Panc1 (cell line): ENCODE measurements at regions not wholly inside any gene's neighbourhood (a gene's known extent, or its start where the extent isn't known, plus 50 kb on each side); places are given as distances from the start of the nearest gene placed in this dataset.

Experiments used
- ATAC-seq: fragments of 200-7000 bp; cut with Tn5 transposase; 2 replicates; pipeline ENCODE4 v1.9.1; 2020; ENCODE audit warnings: mild to moderate bottlenecking, moderate library complexity
- BruUV-seq: library from RNA; stranded (reverse); fragments of 400-500 nt; replicated peaks from 2 replicates; lab custom pipeline; 2021; lab: Mats Ljungman, UMichigan
- CTCF ChIA-PET: fragments of 300-600 bp; sonication (Branson Sonifier 250); formaldehyde crosslinking; loops from one replicate; lab custom pipeline; 2022; ENCODE audit warnings: antibody characterized with exemption; lab: Charles Lee
- POLR2A ChIA-PET: fragments of 300-600 bp; sonication (Branson Sonifier 250); formaldehyde crosslinking; loops from one replicate; lab custom pipeline; 2022; ENCODE audit warnings: antibody characterized with exemption; lab: Charles Lee
- DNase-seq: peaks from one replicate; pipeline ENCODE4 v3.0.0-alpha.2; 2010; ENCODE audit warnings: low read depth, low spot score
- H3K27ac ChIP-seq: 2 replicates; pipeline ENCODE4 v1.5.1; 2011; ENCODE audit warnings: mild to moderate bottlenecking, low read length, inconsistent platforms
- H3K27me3 ChIP-seq: fragments of 200-500 bp; sonication (Bioruptor generic); 2 replicates; pipeline ENCODE4 v1.6.0; 2014; ENCODE audit warnings: low read length, inconsistent platforms; ENCODE audit not compliant: control insufficient read depth, insufficient read depth
- H3K36me3 ChIP-seq: fragments of 200-500 bp; sonication (Bioruptor generic); 2 replicates; pipeline ENCODE4 v1.5.1; 2014; ENCODE audit warnings: inconsistent platforms, mild to moderate bottlenecking, low read length, moderate library complexity; ENCODE audit not compliant: control insufficient read depth, insufficient read depth
- H3K4me1 ChIP-seq: 2 replicates; pipeline ENCODE4 v1.5.1; 2011; ENCODE audit warnings: inconsistent platforms, mild to moderate bottlenecking, low read length, moderate library complexity; ENCODE audit not compliant: control insufficient read depth, insufficient read depth
- H3K4me3 ChIP-seq, 2 experiments: 2 replicates each; pipeline ENCODE4 v1.5.1; 2011 to 2012; ENCODE audit warnings: low read depth in 2 of 2, low read length in 2 of 2, mild to moderate bottlenecking in 2 of 2, inconsistent platforms in 1 of 2, moderate library complexity in 1 of 2
- H3K9me3 ChIP-seq: fragments of 200-500 bp; sonication (Bioruptor generic); 2 replicates; pipeline ENCODE4 v1.5.1; 2014; ENCODE audit warnings: low read depth, mild to moderate bottlenecking, inconsistent platforms, low read length, moderate library complexity; ENCODE audit not compliant: control insufficient read depth, insufficient read depth
- POLR2AphosphoS5 ChIP-seq: IDR thresholded peaks from 2 replicates; pipeline ENCODE4 v1.6.1; 2012; ENCODE audit warnings: mild to moderate bottlenecking, low read depth, low read length, moderate library complexity
- SIN3A ChIP-seq: IDR thresholded peaks from 2 replicates; pipeline ENCODE4 v1.6.1; 2012; ENCODE audit warnings: low read depth, mild to moderate bottlenecking, low read length, moderate library complexity, borderline replicate concordance; ENCODE audit not compliant: insufficient read depth
- TCF7L2 ChIP-seq: IDR thresholded peaks from 2 replicates; pipeline ENCODE4 v1.6.1; 2011; ENCODE audit warnings: mild to moderate bottlenecking, low read depth, low read length, inconsistent platforms
- in situ Hi-C: cut with HindIII; loops from 2 replicates; pipeline ENCODE4 v1.10.0; 2016; ENCODE audit warnings: low sequenced_read_pairs, low pct_unique_long_range_greater_than_20kb
- intact Hi-C: fragments of 100-400 bp; cut with micrococcal nuclease; formaldehyde crosslinking; loops from one replicate; pipeline ENCODE4 v1.10.0; 2022; ENCODE audit not compliant: unreplicated experiment
- TF ChIP-seq, protein P1 (sequence below), 2 experiments: IDR thresholded peaks; 2 replicates each; pipeline ENCODE4 v1.6.1; 2011 to 2012; ENCODE audit warnings: low read depth in 2 of 2, control low read depth in 1 of 2, low read length in 1 of 2, mild to moderate bottlenecking in 1 of 2, moderate library complexity in 1 of 2; ENCODE audit not compliant: insufficient read depth in 1 of 2
- TF ChIP-seq, protein P2 (sequence below): fragments of 450-650 bp; IDR thresholded peaks from 2 replicates; pipeline ENCODE4 v1.5.1; 2017; ENCODE audit warnings: mild to moderate bottlenecking

DNA sequence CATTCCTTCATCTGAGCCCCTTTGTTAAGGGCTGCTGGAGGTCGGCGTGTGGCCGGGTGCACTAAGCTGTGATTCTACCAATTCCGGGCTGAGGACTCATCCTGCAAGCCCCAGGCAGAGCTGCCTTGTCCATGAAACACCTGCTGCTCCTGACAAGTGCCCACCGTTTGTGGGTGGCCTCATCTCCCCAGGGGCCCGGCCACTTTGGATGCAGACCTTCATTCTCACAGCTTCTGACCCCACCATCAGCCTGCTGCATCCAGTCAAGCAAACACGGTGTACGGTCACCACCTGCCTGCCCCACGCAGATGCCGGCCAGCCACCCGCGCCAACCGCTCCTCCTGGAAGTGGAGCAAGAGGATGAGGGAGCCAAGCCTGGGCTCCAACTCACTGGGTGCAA is 382.7 kb downstream of the THBS2 start:
- no peak for DNase-seq
- no peak overlapping the region for H3K27ac ChIP-seq
- intact Hi-C loops: no loop called here
- H3K36me3 ChIP-seq: no peaks in the 10 kb centered on the region
- ATAC-seq: no peak
- H3K4me1 ChIP-seq: no peaks in the 10 kb centered on the region
- BruUV-seq: no TSS peak
- ChIA-PET CTCF (no interaction called here), POLR2A (interaction anchor here (0.6 kb wide), 1 partner anchor 90 kb away, joined by 3 read pairs; no protein-coding TSS in a partner anchor)
- H3K4me3 ChIP-seq: no peak overlapping the region
- in situ Hi-C loops: no loop called here
- no peak for TF ChIP-seq TCF7L2
- TF ChIP-seq, protein P1, sequence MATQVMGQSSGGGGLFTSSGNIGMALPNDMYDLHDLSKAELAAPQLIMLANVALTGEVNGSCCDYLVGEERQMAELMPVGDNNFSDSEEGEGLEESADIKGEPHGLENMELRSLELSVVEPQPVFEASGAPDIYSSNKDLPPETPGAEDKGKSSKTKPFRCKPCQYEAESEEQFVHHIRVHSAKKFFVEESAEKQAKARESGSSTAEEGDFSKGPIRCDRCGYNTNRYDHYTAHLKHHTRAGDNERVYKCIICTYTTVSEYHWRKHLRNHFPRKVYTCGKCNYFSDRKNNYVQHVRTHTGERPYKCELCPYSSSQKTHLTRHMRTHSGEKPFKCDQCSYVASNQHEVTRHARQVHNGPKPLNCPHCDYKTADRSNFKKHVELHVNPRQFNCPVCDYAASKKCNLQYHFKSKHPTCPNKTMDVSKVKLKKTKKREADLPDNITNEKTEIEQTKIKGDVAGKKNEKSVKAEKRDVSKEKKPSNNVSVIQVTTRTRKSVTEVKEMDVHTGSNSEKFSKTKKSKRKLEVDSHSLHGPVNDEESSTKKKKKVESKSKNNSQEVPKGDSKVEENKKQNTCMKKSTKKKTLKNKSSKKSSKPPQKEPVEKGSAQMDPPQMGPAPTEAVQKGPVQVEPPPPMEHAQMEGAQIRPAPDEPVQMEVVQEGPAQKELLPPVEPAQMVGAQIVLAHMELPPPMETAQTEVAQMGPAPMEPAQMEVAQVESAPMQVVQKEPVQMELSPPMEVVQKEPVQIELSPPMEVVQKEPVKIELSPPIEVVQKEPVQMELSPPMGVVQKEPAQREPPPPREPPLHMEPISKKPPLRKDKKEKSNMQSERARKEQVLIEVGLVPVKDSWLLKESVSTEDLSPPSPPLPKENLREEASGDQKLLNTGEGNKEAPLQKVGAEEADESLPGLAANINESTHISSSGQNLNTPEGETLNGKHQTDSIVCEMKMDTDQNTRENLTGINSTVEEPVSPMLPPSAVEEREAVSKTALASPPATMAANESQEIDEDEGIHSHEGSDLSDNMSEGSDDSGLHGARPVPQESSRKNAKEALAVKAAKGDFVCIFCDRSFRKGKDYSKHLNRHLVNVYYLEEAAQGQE (IDR thresholded peaks at IDR 0.05; ENCODE audit: insufficient read depth in 1 of 2, low read depth in 2 of 2, low read length in 1 of 2): no peak
- TF ChIP-seq POLR2AphosphoS5: no peak
- TF ChIP-seq, protein P2, sequence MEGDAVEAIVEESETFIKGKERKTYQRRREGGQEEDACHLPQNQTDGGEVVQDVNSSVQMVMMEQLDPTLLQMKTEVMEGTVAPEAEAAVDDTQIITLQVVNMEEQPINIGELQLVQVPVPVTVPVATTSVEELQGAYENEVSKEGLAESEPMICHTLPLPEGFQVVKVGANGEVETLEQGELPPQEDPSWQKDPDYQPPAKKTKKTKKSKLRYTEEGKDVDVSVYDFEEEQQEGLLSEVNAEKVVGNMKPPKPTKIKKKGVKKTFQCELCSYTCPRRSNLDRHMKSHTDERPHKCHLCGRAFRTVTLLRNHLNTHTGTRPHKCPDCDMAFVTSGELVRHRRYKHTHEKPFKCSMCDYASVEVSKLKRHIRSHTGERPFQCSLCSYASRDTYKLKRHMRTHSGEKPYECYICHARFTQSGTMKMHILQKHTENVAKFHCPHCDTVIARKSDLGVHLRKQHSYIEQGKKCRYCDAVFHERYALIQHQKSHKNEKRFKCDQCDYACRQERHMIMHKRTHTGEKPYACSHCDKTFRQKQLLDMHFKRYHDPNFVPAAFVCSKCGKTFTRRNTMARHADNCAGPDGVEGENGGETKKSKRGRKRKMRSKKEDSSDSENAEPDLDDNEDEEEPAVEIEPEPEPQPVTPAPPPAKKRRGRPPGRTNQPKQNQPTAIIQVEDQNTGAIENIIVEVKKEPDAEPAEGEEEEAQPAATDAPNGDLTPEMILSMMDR: no peak
- no peak for TF ChIP-seq SIN3A
- H3K9me3 ChIP-seq: no peaks in the 10 kb centered on the region
- H3K27me3 ChIP-seq: no peaks in the 10 kb centered on the region; the same call in 1 of the 2 replicates

DNA sequence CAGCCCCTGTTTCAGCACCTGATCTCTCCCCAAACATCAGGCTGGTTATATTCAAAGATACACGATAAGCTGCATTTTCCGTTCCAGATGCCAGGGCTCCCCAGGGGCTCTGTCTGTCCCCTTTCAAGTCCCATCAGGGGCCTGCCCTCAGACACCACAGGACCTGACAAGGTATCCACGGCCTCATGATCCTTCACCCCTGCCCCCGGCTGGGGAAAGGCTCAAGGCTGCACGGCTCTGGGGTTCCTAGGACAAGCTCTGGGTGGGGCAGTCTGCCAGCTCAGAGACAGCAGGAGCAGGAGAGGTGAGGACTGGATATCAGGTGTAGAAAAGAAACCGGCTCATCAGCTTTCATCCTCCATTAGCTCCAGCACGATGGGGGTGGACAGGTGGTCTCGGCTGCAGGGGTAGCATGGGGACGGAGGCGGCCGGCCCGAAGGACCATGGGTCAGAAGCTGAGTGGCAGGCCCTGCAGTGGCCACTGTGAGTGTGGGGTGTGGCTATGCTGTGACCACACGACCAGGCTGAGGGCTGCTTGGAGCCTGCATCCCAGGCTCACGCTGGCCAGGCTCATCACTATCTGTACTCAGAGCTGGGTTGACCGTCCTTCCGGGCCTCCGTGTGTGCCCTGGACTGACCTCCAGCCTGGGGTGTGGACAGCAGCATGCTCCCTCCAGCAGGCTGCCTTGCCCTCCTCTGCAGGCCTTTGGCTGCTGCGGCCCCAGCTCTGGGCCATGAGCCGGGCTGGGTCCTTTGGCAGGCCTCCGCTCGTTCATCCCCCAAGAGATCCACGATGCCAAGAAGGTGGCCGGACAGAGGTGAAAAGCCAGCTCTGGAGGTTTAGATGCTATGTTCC is 386.2 kb downstream of the THBS2 start:
- CTCF ChIA-PET: no interaction called here

More for the DNA sequence above, 386.2 kb downstream of the THBS2 start:
- POLR2A ChIA-PET: interaction anchor here (0.6 kb wide), 1 partner anchor 272 kb away, joined by 3 read pairs; no protein-coding TSS in a partner anchor
- intact Hi-C loops: no loop called here
- no peaks in the 10 kb centered on the region for H3K4me1 ChIP-seq
- ATAC-seq: peak; percentile 46; the same call in 1 of the 2 replicates
- H3K27ac ChIP-seq: no peak overlapping the region
- H3K9me3 ChIP-seq: no peaks in the 10 kb centered on the region
- TF ChIP-seq TCF7L2 (no peak), POLR2AphosphoS5 (no peak), SIN3A (no peak)
- TF ChIP-seq, protein P2: no peak
- TF ChIP-seq, protein P1 (IDR thresholded peaks at IDR 0.05; ENCODE audit: insufficient read depth in 1 of 2, low read depth in 2 of 2, low read length in 1 of 2): no peak
- peaks cover 11% of the 10 kb centered on the region for H3K27me3 ChIP-seq
- no TSS peak for BruUV-seq
- no peaks in the 10 kb centered on the region for H3K36me3 ChIP-seq
- in situ Hi-C loops: no loop called here
- H3K4me3 ChIP-seq: no peak overlapping the region
- DNase-seq: no peak
